GM18907 (cell line): ENCODE measurements at regions not wholly inside any gene's neighbourhood (a gene's known extent, or its start where the extent isn't known, plus 50 kb on each side); places are given as distances from the start of the nearest gene placed in this dataset.

ENCODE experiments used
- ATAC-seq: cut with Tn5 transposase; IDR thresholded peaks from one replicate; pipeline ENCODE4 v1.9.1; 2021; ENCODE audit warnings: mild to moderate bottlenecking, moderate library complexity; ENCODE audit not compliant: unreplicated experiment

GRCh38 chr14:98792171-98792570, 479.8 kb downstream of the BCL11B start:
- ATAC-seq = no peak

GRCh38 chr14:98798099-98798498, 473.9 kb downstream of the BCL11B start:
- ATAC-seq = no peak

GRCh38 chr14:98799891-98800290, 472.1 kb downstream of the BCL11B start:
- no peak for ATAC-seq

- ATAC-seq = no peak
Measured at GRCh38 chr14:98802044-98802443, 470.0 kb downstream of the BCL11B start.

- no peak for ATAC-seq
Measured at GRCh38 chr14:98803196-98803595, 468.8 kb downstream of the BCL11B start.

GRCh38 chr14:98808494-98809407, 463.2 kb downstream of the BCL11B start:
- no peak for ATAC-seq

- no peak for ATAC-seq
Measured at GRCh38 chr14:98816195-98816594, 455.8 kb downstream of the BCL11B start.

GRCh38 chr14:98816720-98817119, 455.3 kb downstream of the BCL11B start:
- no peak for ATAC-seq

- ATAC-seq = no peak
Measured at GRCh38 chr14:98819132-98819866, 452.7 kb downstream of the BCL11B start.

GRCh38 chr14:98819867-98820206, 452.2 kb downstream of the BCL11B start:
- ATAC-seq = no peak

- no peak for ATAC-seq
Measured at GRCh38 chr14:98822917-98823316, 449.1 kb downstream of the BCL11B start.

- no peak for ATAC-seq
Measured at GRCh38 chr14:98826618-98827017, 445.4 kb downstream of the BCL11B start.

GRCh38 chr14:98834119-98834518, 437.9 kb downstream of the BCL11B start:
- no peak for ATAC-seq

- no peak for ATAC-seq
Measured at GRCh38 chr14:98835051-98835824, 436.8 kb downstream of the BCL11B start.

- no peak for ATAC-seq
Measured at GRCh38 chr14:98835825-98836100, 436.2 kb downstream of the BCL11B start.

- no peak for ATAC-seq
Measured at GRCh38 chr14:98840091-98840490, 431.9 kb downstream of the BCL11B start.

- ATAC-seq = no peak
Measured at GRCh38 chr14:98840511-98840910, 431.5 kb downstream of the BCL11B start.

- no peak for ATAC-seq
Measured at GRCh38 chr14:98844456-98844855, 427.5 kb downstream of the BCL11B start.

- ATAC-seq = no peak
Measured at GRCh38 chr14:98847521-98848468, 424.2 kb downstream of the BCL11B start.

GRCh38 chr14:98853063-98853729, 418.8 kb downstream of the BCL11B start:
- ATAC-seq = no peak
